ENCODE measurements at regions not wholly inside any gene's neighbourhood (a gene's known extent, or its start where the extent isn't known, plus 50 kb on each side); places are given as distances from the start of the nearest gene placed in this dataset.

DNA sequence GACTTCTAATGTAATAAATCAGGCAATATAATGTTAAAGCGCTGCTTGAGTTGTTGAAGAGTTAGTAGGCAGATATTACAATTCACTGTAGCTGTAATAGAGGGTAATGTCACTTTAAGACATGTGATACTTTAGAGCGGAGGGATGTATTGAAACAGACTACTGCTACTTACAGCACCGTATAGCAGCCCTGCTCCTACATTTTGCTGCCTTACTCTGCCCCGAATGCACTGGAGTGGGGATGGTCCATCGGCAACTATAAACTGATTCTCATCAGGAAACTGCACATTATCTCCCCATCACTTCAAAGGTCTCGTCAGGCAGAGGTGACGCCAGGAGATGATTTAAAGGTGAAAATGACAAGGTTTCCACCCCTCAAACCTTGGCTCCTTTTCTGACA, 349.7 kb upstream of the SUCLG2 start:
- no peak for DNase-seq
- H3K27me3 ChIP-seq (ENCODE audit: control insufficient read depth, insufficient read depth): no peaks in the 10 kb centered on the region
- H3K27ac ChIP-seq (ENCODE audit: low read length): no peak overlapping the region
- ATAC-seq: no peak
- no peak overlapping the region for H3K4me3 ChIP-seq (ENCODE audit: low read length)
- H3K4me1 ChIP-seq (ENCODE audit: control insufficient read depth, insufficient read depth, low read length): no peaks in the 10 kb centered on the region
- H3K9me3 ChIP-seq (ENCODE audit: control insufficient read depth, low read length): no peaks in the 10 kb centered on the region
- intact Hi-C loops (cut with DNase I): no loop called here
- 28% methylated on average over 7 of the region's 7 CpGs for WGBS

GRCh38 chr3:67998281-67998680, 343.9 kb upstream of the SUCLG2 start:
- no peak overlapping the region for H3K4me3 ChIP-seq (ENCODE audit: low read length)
- 53% methylated on average over 1 of the region's 1 CpG for WGBS
- intact Hi-C loops (cut with DNase I): no loop called here
- no peaks in the 10 kb centered on the region for H3K9me3 ChIP-seq (ENCODE audit: control insufficient read depth, low read length)
- no peak for DNase-seq
- H3K27ac ChIP-seq (ENCODE audit: low read length): no peak overlapping the region
- H3K4me1 ChIP-seq (ENCODE audit: control insufficient read depth, insufficient read depth, low read length): no peaks in the 10 kb centered on the region
- no peak for ATAC-seq
- no peaks in the 10 kb centered on the region for H3K27me3 ChIP-seq (ENCODE audit: control insufficient read depth, insufficient read depth)

DNA sequence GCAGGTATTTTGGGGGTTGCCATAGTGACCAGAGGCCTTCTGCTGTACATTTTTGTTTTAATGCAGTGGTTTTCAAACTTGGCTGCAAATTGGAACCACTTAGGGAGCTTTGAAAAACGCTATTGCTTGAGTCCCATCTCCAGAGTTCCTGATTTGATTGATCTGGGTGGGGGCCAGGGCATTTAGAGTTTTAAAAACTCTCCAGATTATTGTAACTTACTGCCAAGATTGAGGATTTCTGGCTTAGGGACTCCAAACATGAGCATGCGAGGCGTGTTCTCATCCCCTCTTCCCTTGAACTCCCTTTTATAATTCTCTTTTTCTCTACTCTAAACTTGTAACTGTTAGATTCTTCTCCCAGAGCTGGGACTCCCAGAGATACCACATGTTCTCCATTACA, 340.8 kb upstream of the SUCLG2 start:
- ATAC-seq (no peak), DNase-seq (no peak)
- intact Hi-C loops (cut with DNase I): no loop called here
- H3K4me1 ChIP-seq (ENCODE audit: control insufficient read depth, insufficient read depth, low read length): no peaks in the 10 kb centered on the region
- WGBS: 49% methylated on average over 3 of the region's 3 CpGs
- no peak overlapping the region for H3K27ac ChIP-seq (ENCODE audit: low read length)
- no peak overlapping the region for H3K4me3 ChIP-seq (ENCODE audit: low read length)
- H3K9me3 ChIP-seq (ENCODE audit: control insufficient read depth, low read length): no peaks in the 10 kb centered on the region
- H3K27me3 ChIP-seq (ENCODE audit: control insufficient read depth, insufficient read depth): no peaks in the 10 kb centered on the region

DNA sequence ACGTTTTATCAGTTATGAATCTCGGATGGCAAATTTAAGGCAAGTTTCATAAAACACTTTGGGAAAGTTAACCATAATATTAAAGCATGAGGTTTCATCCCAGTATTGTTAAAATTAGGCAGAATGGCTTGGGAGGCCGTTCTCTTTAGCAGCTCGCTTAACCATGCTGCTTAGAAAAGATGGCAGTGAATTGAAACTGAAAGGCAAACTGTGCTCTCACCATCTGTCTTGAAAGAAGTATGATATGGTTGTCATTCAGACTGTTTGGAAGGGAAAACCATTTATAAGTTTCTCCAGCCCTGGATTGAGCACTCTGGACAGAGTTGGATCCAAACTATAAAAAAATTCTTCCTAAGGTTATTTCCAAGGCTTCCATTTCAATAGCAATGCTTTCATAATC, 332.3 kb upstream of the SUCLG2 start:
- no peak for DNase-seq
- WGBS: 77% methylated on average over 4 of the region's 4 CpGs
- intact Hi-C loops (cut with DNase I): no loop called here
- ATAC-seq: no peak
- Histone ChIP-seq H3K4me1 (ENCODE audit: control insufficient read depth, insufficient read depth, low read length) (no peaks in the 10 kb centered on the region), H3K9me3 (ENCODE audit: control insufficient read depth, low read length) (no peaks in the 10 kb centered on the region), H3K27ac (ENCODE audit: low read length) (no peak overlapping the region), H3K4me3 (ENCODE audit: low read length) (no peak overlapping the region), H3K27me3 (ENCODE audit: control insufficient read depth, insufficient read depth) (no peaks in the 10 kb centered on the region)

- Histone ChIP-seq H3K27me3 (ENCODE audit: control insufficient read depth, insufficient read depth) (no peaks in the 10 kb centered on the region), H3K27ac (ENCODE audit: low read length) (no peak overlapping the region), H3K4me1 (ENCODE audit: control insufficient read depth, insufficient read depth, low read length) (no peaks in the 10 kb centered on the region), H3K9me3 (ENCODE audit: control insufficient read depth, low read length) (no peaks in the 10 kb centered on the region), H3K4me3 (ENCODE audit: low read length) (no peak overlapping the region)
- 87% methylated on average over 3 of the region's 3 CpGs for WGBS
- no peak for ATAC-seq
- DNase-seq: no peak
- intact Hi-C loops (cut with DNase I): no loop called here
Measured at GRCh38 chr3:67983166-67983565, 328.8 kb upstream of the SUCLG2 start.

- intact Hi-C loops (cut with DNase I): no loop called here
- Histone ChIP-seq H3K27me3 (ENCODE audit: control insufficient read depth, insufficient read depth) (no peaks in the 10 kb centered on the region), H3K27ac (ENCODE audit: low read length) (no peak overlapping the region), H3K4me1 (ENCODE audit: control insufficient read depth, insufficient read depth, low read length) (no peaks in the 10 kb centered on the region), H3K4me3 (ENCODE audit: low read length) (no peak overlapping the region), H3K9me3 (ENCODE audit: control insufficient read depth, low read length) (no peaks in the 10 kb centered on the region)
- WGBS: 83% methylated on average over 3 of the region's 3 CpGs
- no peak for ATAC-seq
- DNase-seq: no peak
Measured at GRCh38 chr3:67981077-67981476, 326.7 kb upstream of the SUCLG2 start.

DNA sequence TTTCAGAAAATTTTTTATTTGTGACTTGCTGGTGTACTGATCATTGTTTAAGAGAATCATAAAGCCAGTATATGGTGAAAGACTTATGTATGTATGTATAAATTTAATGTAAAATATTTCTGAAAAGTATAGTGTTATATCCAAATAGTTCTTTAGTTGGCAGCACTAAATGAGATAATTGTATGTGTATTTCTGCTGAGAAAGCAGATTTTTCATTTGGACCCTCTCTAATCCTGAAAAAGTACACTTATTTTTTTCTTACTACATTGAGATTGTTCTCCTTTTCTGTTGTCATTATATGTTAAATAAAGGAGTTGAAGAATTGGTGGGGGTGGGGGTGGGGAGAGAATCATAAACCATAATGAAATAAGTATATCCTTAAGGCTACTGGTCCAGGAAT, 324.9 kb upstream of the SUCLG2 start:
- DNase-seq: no peak

DNA sequence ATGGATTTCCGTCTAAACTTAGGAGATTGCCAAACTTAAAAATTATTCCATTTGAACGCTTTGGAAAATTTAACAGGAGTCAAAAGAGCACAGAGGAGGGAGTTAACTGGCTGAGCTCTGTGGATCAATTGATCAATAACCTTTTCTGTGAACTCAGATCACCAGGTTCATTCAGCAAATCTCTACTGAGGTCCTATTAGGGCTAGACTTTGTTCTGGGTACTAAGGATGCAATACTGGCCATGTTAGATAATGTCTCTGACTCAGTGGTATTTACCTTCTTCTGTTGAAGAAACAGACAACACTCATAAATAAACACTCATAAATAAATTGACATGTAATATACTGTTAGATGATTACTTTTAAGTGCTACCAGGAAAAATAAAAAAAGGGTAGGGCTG, 323.4 kb upstream of the SUCLG2 start:
- Histone ChIP-seq H3K9me3 (ENCODE audit: control insufficient read depth, low read length) (no peaks in the 10 kb centered on the region), H3K27ac (ENCODE audit: low read length) (no peak overlapping the region), H3K4me3 (ENCODE audit: low read length) (no peak overlapping the region), H3K4me1 (ENCODE audit: control insufficient read depth, insufficient read depth, low read length) (no peaks in the 10 kb centered on the region), H3K27me3 (ENCODE audit: control insufficient read depth, insufficient read depth) (no peaks in the 10 kb centered on the region)
- DNase-seq (no peak), ATAC-seq (no peak)
- intact Hi-C loops (cut with DNase I): no loop called here
- WGBS: 77% methylated on average over 2 of the region's 2 CpGs

More for the DNA sequence above, 324.9 kb upstream of the SUCLG2 start:
- H3K4me1 ChIP-seq (ENCODE audit: control insufficient read depth, insufficient read depth, low read length): no peaks in the 10 kb centered on the region
- H3K4me3 ChIP-seq (ENCODE audit: low read length): no peak overlapping the region
- no peak for ATAC-seq
- intact Hi-C loops (cut with DNase I): no loop called here
- no peaks in the 10 kb centered on the region for H3K27me3 ChIP-seq (ENCODE audit: control insufficient read depth, insufficient read depth)
- H3K27ac ChIP-seq (ENCODE audit: low read length): no peak overlapping the region
- H3K9me3 ChIP-seq (ENCODE audit: control insufficient read depth, low read length): no peaks in the 10 kb centered on the region

- Histone ChIP-seq H3K27me3 (ENCODE audit: control insufficient read depth, insufficient read depth) (no peaks in the 10 kb centered on the region), H3K27ac (ENCODE audit: low read length) (no peak overlapping the region), H3K4me1 (ENCODE audit: control insufficient read depth, insufficient read depth, low read length) (no peaks in the 10 kb centered on the region), H3K9me3 (ENCODE audit: control insufficient read depth, low read length) (no peaks in the 10 kb centered on the region), H3K4me3 (ENCODE audit: low read length) (no peak overlapping the region)
- 89% methylated on average over 2 of the region's 2 CpGs for WGBS
- no peak for ATAC-seq
- no peak for DNase-seq
- intact Hi-C loops (cut with DNase I): no loop called here
Measured at GRCh38 chr3:67976663-67977062, 322.3 kb upstream of the SUCLG2 start.

- Histone ChIP-seq H3K27me3 (ENCODE audit: control insufficient read depth, insufficient read depth) (no peaks in the 10 kb centered on the region), H3K9me3 (ENCODE audit: control insufficient read depth, low read length) (no peaks in the 10 kb centered on the region), H3K4me3 (ENCODE audit: low read length) (no peak overlapping the region), H3K4me1 (ENCODE audit: control insufficient read depth, insufficient read depth, low read length) (no peaks in the 10 kb centered on the region), H3K27ac (ENCODE audit: low read length) (no peak overlapping the region)
- intact Hi-C loops (cut with DNase I): no loop called here
- no peak for ATAC-seq
- no peak for DNase-seq
Measured at GRCh38 chr3:67964596-67964995, 310.2 kb upstream of the SUCLG2 start.

- intact Hi-C loops (cut with DNase I): no loop called here
- no peaks in the 10 kb centered on the region for H3K9me3 ChIP-seq (ENCODE audit: control insufficient read depth, low read length)
- no peak overlapping the region for H3K27ac ChIP-seq (ENCODE audit: low read length)
- no peaks in the 10 kb centered on the region for H3K4me1 ChIP-seq (ENCODE audit: control insufficient read depth, insufficient read depth, low read length)
- DNase-seq (no peak), ATAC-seq (no peak)
- no peaks in the 10 kb centered on the region for H3K27me3 ChIP-seq (ENCODE audit: control insufficient read depth, insufficient read depth)
- 75% methylated on average over 2 of the region's 2 CpGs for WGBS
- no peak overlapping the region for H3K4me3 ChIP-seq (ENCODE audit: low read length)
Measured at GRCh38 chr3:67957268-67957667, 302.9 kb upstream of the SUCLG2 start.

DNA sequence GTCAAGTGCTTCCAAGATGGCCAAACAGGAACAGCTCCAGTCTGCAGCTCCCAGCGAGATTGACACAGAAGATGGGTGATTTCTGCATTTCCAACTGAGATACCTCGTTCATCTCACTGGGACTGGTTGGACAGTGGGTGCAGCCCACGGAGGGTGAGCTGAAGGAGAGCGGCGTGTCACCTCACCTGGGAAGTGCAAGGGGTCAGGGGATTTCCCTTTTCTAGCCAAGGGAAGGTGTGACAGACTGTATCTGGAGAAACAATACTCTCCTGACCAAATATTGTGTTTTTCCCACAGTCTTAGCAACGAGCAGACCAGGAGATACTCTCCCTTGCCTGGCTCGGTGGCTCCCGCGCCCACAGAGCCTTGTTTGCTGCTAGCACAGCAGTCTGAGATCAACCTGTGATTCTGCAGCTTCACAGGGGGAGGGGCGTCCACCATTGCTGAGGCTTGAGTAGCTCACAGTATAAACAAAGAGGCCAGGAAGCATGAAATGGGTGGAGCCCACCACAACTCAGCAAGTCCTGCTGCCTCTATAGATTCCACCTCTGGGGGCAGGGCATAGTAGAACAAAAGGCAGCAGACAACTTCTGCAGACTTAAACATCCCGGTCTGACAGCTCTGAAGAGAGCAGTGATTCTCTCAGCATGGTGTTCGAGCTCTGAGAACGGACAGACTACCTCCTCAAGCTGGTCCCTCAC, 293.5 kb upstream of the SUCLG2 start:
- no peak for DNase-seq
- WGBS: 50% methylated on average over 13 of the region's 13 CpGs
- Histone ChIP-seq H3K4me1 (ENCODE audit: control insufficient read depth, insufficient read depth, low read length) (no peaks in the 10 kb centered on the region), H3K9me3 (ENCODE audit: control insufficient read depth, low read length) (no peaks in the 10 kb centered on the region), H3K27ac (ENCODE audit: low read length) (no peak overlapping the region), H3K4me3 (ENCODE audit: low read length) (no peak overlapping the region), H3K27me3 (ENCODE audit: control insufficient read depth, insufficient read depth) (no peaks in the 10 kb centered on the region)
- no peak for ATAC-seq
- intact Hi-C loops (cut with DNase I): no loop called here

All from right cardiac atrium (tissue), 5 donors.